Heart right ventricle (tissue), 16 donors: ENCODE measurements at regions not wholly inside any gene's neighbourhood (a gene's known extent, or its start where the extent isn't known, plus 50 kb on each side); places are given as distances from the start of the nearest gene placed in this dataset.

Experiments used
- ATAC-seq, 8 donors: fragments of 200-7000 bp; cut with Tn5 transposase; one replicate each; pipeline ENCODE4 v1.9.1; 2020; ENCODE audit warnings: mild to moderate bottlenecking in 8 of 8, moderate library complexity in 8 of 8, moderate number of reproducible peaks in 1 of 8
- DNase-seq, 2 donors: peaks; one replicate each; pipeline ENCODE4 v3.0.0-alpha.2; 2020
- H3K27ac ChIP-seq, 10 donors: fragments of 200-600 bp; sonication (generic) in 2 of 10; one replicate each; pipeline versions ENCODE4 v1.5.0 to v1.8.0; 2020 to 2022; ENCODE audit warnings: mild to moderate bottlenecking in 3 of 10
- H3K27me3 ChIP-seq, 7 donors: fragments of 200-600 bp; one replicate each; pipeline ENCODE4 v1.8.0; 2021 to 2022; ENCODE audit warnings: mild to moderate bottlenecking in 2 of 7
- H3K36me3 ChIP-seq, 9 donors: fragments of 200-600 bp; sonication (generic) in 1 of 9; one replicate each; pipeline versions ENCODE4 v1.5.0 to v1.8.0; 2020 to 2022; ENCODE audit warnings: mild to moderate bottlenecking in 2 of 9
- H3K4me1 ChIP-seq, 9 donors: fragments of 200-600 bp; sonication (generic) in 1 of 9; one replicate each; pipeline versions ENCODE4 v1.5.0 to v1.8.0; 2020 to 2022; ENCODE audit warnings: mild to moderate bottlenecking in 4 of 9
- H3K4me3 ChIP-seq, 10 donors: fragments of 200-600 bp; sonication (generic) in 2 of 10; one replicate each; pipeline versions ENCODE4 v1.5.0 to v1.8.0; 2020 to 2022; ENCODE audit warnings: mild to moderate bottlenecking in 7 of 10, moderate library complexity in 2 of 10
- H3K9me3 ChIP-seq, 11 donors: fragments of 200-600 bp in 10 of 11; sonication (generic) in 2 of 11; one replicate each; pipeline versions ENCODE4 v1.5.0 to v1.8.0; 2013 to 2022; ENCODE audit warnings: mild to moderate bottlenecking in 2 of 11, control low read depth in 1 of 11, moderate library complexity in 1 of 11
- WGBS, 2 donors: extraction: QIAGEN DNeasy Blood & Tissue Kit; methylation state at CpG; one replicate each; pipeline ENCODE4 v1.1.7; 2013; ENCODE audit warnings: inconsistent platforms in 1 of 2; 5-methylcytosine and 5-hydroxymethylcytosine counted together
- intact Hi-C, 10 donors: fragments of 100-400 bp; cut with DNase I; formaldehyde crosslinking; loops; one replicate each; pipeline versions ENCODE4 v1.11.1 to v1.14.2; 2022
- TF ChIP-seq, protein P1 (sequence below), 9 donors: fragments of 200-600 bp; sonication (generic) in 2 of 9; IDR thresholded peaks; one replicate each; pipeline versions ENCODE4 v1.5.0 to v1.8.0; 2021 to 2022; ENCODE audit warnings: antibody characterized with exemption in 9 of 9, mild to moderate bottlenecking in 5 of 9, moderate library complexity in 1 of 9
- donor health status: Arrhythmogenic right ventricular cardiomyopathy.
- donor health status: ischemic (EF 13 %, LVEDD 7.1; RV severe dilation, severe dysfunction).
- donor health status: healthy with polysubstance abuse.
- donor health status: DM: no; HTN: yes; CAD: no.
- donor health status: DM: no; HTN: no; CAD: no.
- donor health status: ischemic (EF 25% LVEDD 6.9; RV normal size, moderate dysfunction).
- donor health status: ischemic (EF 25% LVEDD 5.7; RV mildly dilated, moderate dysfunction).
- donor health status: healthy.
- donor health status: DM: yes; HTN: yes; CAD: no.
- donor health status: Ischemic cardiomyopathy.
- donor health status: ischemic (EF 35%, LVEDD 5.7; RV mildly dilated, moderate dysfunction).
- donor health status: nonischemic (EF 11% LVEDD 7.7; RV severe dilation, severe dysfunction).
- donor health status: DM: yes; HTN: yes; CAD: no.
- donor health status: PGD.
- donor health status: ischemic (EF 29% LVEDD 5.4; RV normal size, mild dysfunction).
- donor health status: nonischemic (EF 23%, LVEDD 6.1; RV moderate dilation, normal function).

DNA sequence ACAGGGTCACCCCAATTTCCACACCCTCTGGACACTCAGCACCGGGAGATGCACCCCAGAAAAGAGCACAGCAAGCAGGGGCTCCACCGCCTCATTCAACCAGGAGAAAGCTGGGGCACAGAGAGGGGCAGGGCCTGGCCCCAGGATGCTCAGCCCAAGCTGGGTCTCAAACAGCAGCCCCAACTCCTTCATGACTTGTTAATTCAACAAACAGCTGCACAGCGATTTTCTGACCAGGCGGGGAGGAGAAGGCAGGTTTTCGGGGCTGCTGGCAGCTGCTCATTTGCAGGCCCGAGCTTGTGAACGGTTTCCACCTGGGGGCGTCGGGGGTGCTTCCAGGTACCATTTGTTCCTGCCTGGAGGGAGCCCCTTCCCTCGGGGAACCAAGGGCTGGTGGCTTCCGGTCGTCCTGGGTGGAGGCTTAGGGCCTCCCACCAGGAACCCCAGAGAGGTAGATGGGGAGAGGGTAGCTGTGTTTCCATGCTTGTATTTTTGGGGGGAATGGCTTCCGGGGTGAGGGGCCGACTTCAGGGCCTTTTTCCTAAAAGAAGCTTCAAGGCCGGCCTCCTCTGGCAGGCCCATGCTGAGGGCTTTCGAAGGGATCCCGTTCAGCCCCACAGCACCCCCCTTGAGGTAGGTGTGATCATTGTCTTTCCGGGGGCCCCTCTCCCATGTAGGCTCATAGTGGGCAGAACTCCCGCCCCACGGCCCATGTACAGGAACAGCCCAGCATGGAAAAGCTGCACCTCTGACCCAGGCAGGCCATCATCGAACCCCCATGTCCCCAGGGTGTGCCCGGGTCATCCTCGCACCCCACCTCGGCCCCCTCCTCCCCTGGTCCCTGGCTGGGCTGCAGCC, 191.6 kb upstream of the GSE1 start:
- Histone ChIP-seq H3K4me3 (no peak overlapping the region), H3K27ac (no peak overlapping the region), H3K9me3 (no peaks in the 10 kb centered on the region), H3K27me3 (no peaks in the 10 kb centered on the region), H3K4me1 (peaks cover 0 to 11% (median under 1%) of the 10 kb centered on the region in 9 donors), H3K36me3 (no peaks in the 10 kb centered on the region)
- no peak for ATAC-seq
- intact Hi-C loops, result loop anchor here in 8 of 10 donors (2.0 to 10.0 kb wide), 7 partner anchors 53 to 189 kb away; no protein-coding TSS in a partner anchor
- no peak for DNase-seq
- TF ChIP-seq, protein P1, sequence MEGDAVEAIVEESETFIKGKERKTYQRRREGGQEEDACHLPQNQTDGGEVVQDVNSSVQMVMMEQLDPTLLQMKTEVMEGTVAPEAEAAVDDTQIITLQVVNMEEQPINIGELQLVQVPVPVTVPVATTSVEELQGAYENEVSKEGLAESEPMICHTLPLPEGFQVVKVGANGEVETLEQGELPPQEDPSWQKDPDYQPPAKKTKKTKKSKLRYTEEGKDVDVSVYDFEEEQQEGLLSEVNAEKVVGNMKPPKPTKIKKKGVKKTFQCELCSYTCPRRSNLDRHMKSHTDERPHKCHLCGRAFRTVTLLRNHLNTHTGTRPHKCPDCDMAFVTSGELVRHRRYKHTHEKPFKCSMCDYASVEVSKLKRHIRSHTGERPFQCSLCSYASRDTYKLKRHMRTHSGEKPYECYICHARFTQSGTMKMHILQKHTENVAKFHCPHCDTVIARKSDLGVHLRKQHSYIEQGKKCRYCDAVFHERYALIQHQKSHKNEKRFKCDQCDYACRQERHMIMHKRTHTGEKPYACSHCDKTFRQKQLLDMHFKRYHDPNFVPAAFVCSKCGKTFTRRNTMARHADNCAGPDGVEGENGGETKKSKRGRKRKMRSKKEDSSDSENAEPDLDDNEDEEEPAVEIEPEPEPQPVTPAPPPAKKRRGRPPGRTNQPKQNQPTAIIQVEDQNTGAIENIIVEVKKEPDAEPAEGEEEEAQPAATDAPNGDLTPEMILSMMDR (IDR thresholded peaks at IDR 0.05), result no peak
- 87 to 91% methylated on average over 24 of the region's 24 CpGs for WGBS, 2 donors

DNA sequence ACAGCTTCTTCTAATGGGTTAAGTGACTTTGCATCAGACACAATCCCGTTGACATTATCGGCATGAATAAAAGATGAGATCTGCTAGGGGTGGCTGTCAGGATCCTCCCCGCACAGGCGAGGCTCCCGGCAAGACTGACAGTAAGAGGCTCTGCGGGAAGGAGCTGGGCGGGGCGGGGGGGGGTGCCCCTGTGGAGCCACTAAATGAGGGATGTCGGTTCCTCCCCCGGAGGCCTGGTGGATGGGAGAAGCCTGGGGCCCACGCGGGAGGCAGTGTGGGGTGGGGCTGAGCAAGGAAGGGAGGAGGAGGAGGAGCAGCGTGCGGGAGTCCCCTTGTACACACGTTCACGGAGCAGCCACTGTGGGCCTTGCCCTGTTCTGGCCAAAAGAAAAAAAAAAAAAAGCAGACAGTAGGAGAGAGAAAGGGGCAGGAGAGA, 190.9 kb upstream of the GSE1 start:
- WGBS, 2 donors, result 63 to 70% methylated on average over 16 of the region's 16 CpGs
- Histone ChIP-seq H3K36me3 (no peaks in the 10 kb centered on the region), H3K27me3 (no peaks in the 10 kb centered on the region), H3K9me3 (no peaks in the 10 kb centered on the region), H3K4me1 (peaks cover 0 to 11% (median 0%) of the 10 kb centered on the region in 9 donors), H3K4me3 (no peak overlapping the region), H3K27ac (no peak overlapping the region)
- ATAC-seq (no peak), DNase-seq (no peak)
- intact Hi-C loops, result loop anchor here in 8 of 10 donors (2.0 to 10.0 kb wide), 7 partner anchors 53 to 189 kb away; no protein-coding TSS in a partner anchor
- TF ChIP-seq, protein P1 (IDR thresholded peaks at IDR 0.05), result no peak

DNA sequence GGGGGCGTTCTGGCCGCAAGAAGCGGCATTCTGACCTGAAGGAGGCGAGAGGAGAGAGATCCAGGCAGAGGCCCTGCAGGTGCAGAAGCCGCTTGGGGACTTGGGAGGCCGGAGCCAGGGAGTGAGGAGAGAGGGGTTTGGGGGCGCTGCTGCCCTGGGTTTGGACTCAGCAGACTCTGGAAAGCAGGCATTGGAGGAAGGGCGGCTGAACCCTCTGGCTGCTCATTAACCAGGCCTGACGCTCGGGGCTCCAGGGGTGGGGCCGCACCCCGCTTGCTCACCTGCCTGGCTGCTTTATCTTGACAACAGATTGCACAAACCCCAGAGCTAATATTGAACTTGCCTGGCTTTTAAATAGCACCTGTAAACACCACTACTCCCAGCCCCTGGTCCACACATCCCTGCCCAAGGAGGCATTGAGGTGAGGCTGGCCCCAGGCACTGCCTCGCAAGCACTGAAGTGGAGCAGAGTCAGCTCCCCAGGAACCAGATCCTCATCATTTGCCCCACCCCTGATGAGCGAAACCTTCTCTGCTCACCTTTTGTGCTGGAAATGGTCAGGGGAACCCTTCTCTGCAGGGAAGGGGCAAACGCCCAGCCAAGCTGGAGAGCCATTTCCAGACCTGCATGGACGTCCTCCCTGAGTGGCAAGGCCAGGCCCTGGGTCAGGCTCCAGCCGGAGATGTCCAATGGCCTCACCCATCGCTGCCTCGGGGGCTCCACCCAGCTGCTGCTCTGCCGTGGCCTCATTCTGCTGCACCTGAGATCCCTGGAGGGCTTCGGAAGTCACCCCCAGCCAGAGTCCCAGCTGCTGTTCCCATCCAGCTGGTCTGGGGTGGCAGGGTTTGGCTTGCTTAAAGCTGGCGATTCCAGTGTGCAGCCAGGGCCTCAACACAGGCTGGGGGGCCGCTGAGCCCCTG, 190.2 kb upstream of the GSE1 start:
- intact Hi-C loops, result loop anchor here in 8 of 10 donors (2.0 to 10.0 kb wide), 7 partner anchors 52 to 188 kb away; no protein-coding TSS in a partner anchor
- Histone ChIP-seq H3K4me1 (peaks cover 0 to 11% (median 0%) of the 10 kb centered on the region in 9 donors), H3K27ac (no peak overlapping the region), H3K9me3 (no peaks in the 10 kb centered on the region), H3K36me3 (no peaks in the 10 kb centered on the region), H3K4me3 (no peak overlapping the region), H3K27me3 (no peaks in the 10 kb centered on the region)
- DNase-seq (no peak), ATAC-seq (no peak)
- TF ChIP-seq, protein P1 (IDR thresholded peaks at IDR 0.05), result no peak
- 91 to 93% methylated on average over 23 of the region's 23 CpGs for WGBS, 2 donors

DNA sequence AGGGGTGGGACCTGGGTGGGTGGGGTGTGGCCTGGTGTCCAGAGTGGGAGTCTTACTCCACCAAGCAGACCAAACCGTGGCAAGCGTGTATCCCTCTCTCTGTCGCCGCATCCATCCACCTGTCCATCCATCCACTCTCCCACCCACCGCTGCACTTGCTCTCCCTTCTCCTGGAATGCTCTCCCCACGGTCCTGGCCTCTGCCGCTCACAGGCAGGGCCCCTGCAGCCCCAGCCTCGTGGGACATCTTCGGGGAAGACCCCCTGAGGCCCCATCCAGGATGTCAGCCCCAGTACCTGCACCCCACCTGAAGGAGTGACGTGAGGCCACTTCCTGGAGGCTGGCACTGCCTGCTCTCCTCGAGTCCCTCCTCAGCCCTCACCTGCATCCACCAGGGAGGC, 189.5 kb upstream of the GSE1 start:
- H3K4me1 ChIP-seq, result peaks cover 0 to 11% (median 0%) of the 10 kb centered on the region in 9 donors
- no peaks in the 10 kb centered on the region for H3K36me3 ChIP-seq
- DNase-seq (no peak), ATAC-seq (no peak)
- H3K4me3 ChIP-seq, result no peak overlapping the region
- no peaks in the 10 kb centered on the region for H3K27me3 ChIP-seq
- no peaks in the 10 kb centered on the region for H3K9me3 ChIP-seq
- TF ChIP-seq, protein P1 (IDR thresholded peaks at IDR 0.05), result no peak
- WGBS, 2 donors, result 89 to 90% methylated on average over 11 of the region's 11 CpGs
- no peak overlapping the region for H3K27ac ChIP-seq
- intact Hi-C loops, result loop anchor here in 8 of 10 donors (2.0 to 10.0 kb wide), 7 partner anchors 51 to 187 kb away; no protein-coding TSS in a partner anchor
